H1 (cell line): ENCODE measurements at regions not wholly inside any gene's neighbourhood (a gene's known extent, or its start where the extent isn't known, plus 50 kb on each side); places are given as distances from the start of the nearest gene placed in this dataset.
A peak's percentile ranks its signal among the peaks of the same experiment; 100 is the strongest.

Source experiments
- CTCF ChIA-PET: fragments of 300-600 bp; sonication (Branson Sonifier 250); formaldehyde crosslinking; loops from one replicate; lab custom pipeline; 2021; ENCODE audit not compliant: partially characterized antibody; lab: Charles Lee
- POLR2A ChIA-PET: fragments of 300-600 bp; sonication (Branson Sonifier 250); formaldehyde crosslinking; loops from one replicate; lab custom pipeline; 2021; ENCODE audit warnings: inconsistent platforms; ENCODE audit not compliant: partially characterized antibody; lab: Charles Lee
- DNase-seq, 2 experiments: peaks; one replicate each; pipeline versions ENCODE4 v3.0.0 to v3.0.0-alpha.2; 2010 to 2022; ENCODE audit warnings: low spot score in 2 of 2, low read depth in 1 of 2, mixed read lengths in 1 of 2
- FAIRE-seq: peaks from 2 replicates; lab custom pipeline; 2011; peaks lifted over from hg19 to GRCh38; lab: Jason Lieb, UNC
- H2AFZ ChIP-seq: 2 replicates; pipeline ENCODE4 v1.8.1; 2012; ENCODE audit warnings: low read length, inconsistent platforms
- H2AK5ac ChIP-seq: 2 replicates; pipeline ENCODE4 v1.6.1; 2013; ENCODE audit warnings: low read depth, low read length
- H2BK120ac ChIP-seq: replicated peaks from 2 replicates; pipeline ENCODE3; 2013; ENCODE audit warnings: low read depth, low read length, inconsistent platforms
- H2BK12ac ChIP-seq: 2 replicates; pipeline ENCODE4 v1.6.1; 2013; ENCODE audit warnings: low read depth, low read length
- H2BK15ac ChIP-seq: 2 replicates; pipeline ENCODE4 v1.6.1; 2013; ENCODE audit warnings: low read length
- H2BK20ac ChIP-seq: 2 replicates; pipeline ENCODE4 v1.6.1; 2013; ENCODE audit warnings: low read length
- H2BK5ac ChIP-seq: 2 replicates; pipeline ENCODE4 v1.6.1; 2013; ENCODE audit warnings: low read depth, low read length
- H3K14ac ChIP-seq: 2 replicates; pipeline ENCODE4 v1.6.1; 2013; ENCODE audit warnings: inconsistent platforms; ENCODE audit not compliant: insufficient read length
- H3K18ac ChIP-seq: 2 replicates; pipeline ENCODE4 v1.6.1; 2013; ENCODE audit warnings: low read length; ENCODE audit errors: extremely low read depth
- H3K23ac ChIP-seq: 2 replicates; pipeline ENCODE4 v1.6.1; 2013; ENCODE audit warnings: inconsistent platforms; ENCODE audit not compliant: insufficient read length
- H3K23me2 ChIP-seq: 2 replicates; pipeline ENCODE4 v1.6.1; 2013; ENCODE audit warnings: low read depth, low read length
- H3K27ac ChIP-seq: 2 replicates; pipeline ENCODE4 v1.6.1; 2011; ENCODE audit warnings: low read depth, low read length, inconsistent platforms
- H3K27me3 ChIP-seq, 4 experiments: replicated peaks in 1 of 4; 1 replicate in 1 of 4; 2 replicates in 3 of 4; pipeline versions ENCODE4 v1.6.1 to v1.8.1; 2011 to 2013; ENCODE audit warnings: low read length in 3 of 4, mild to moderate bottlenecking in 3 of 4, inconsistent platforms in 2 of 4, mixed read lengths in 2 of 4, moderate library complexity in 1 of 4; ENCODE audit not compliant: control insufficient read depth in 3 of 4, insufficient read depth in 3 of 4; ENCODE audit errors: extremely low read depth in 1 of 4
- H3K36me3 ChIP-seq, 4 experiments: 2 replicates each; pipeline versions ENCODE4 v1.6.1 to v1.8.1; 2011 to 2013; ENCODE audit warnings: mild to moderate bottlenecking in 4 of 4, low read length in 3 of 4, moderate library complexity in 2 of 4, control low read depth in 1 of 4, inconsistent platforms in 1 of 4; ENCODE audit not compliant: insufficient read depth in 4 of 4, control insufficient read depth in 2 of 4
- H3K4ac ChIP-seq: replicated peaks from 2 replicates; pipeline ENCODE3; 2013; ENCODE audit warnings: low read length, low read depth, mixed read lengths, inconsistent platforms; ENCODE audit not compliant: insufficient read length
- H3K4me1 ChIP-seq, 4 experiments: replicated peaks in 1 of 4; 1 replicate in 1 of 4; 2 replicates in 3 of 4; pipeline versions ENCODE4 v1.6.1 to v1.8.1; 2011 to 2013; ENCODE audit warnings: low read length in 3 of 4, inconsistent platforms in 2 of 4, mixed read lengths in 1 of 4; ENCODE audit not compliant: insufficient read depth in 4 of 4, control insufficient read depth in 3 of 4
- H3K4me2 ChIP-seq, 2 experiments: 2 replicates each; pipeline versions ENCODE4 v1.6.1 to v1.8.1; 2011 to 2013; ENCODE audit warnings: low read depth in 2 of 2, low read length in 2 of 2, control low read depth in 1 of 2, inconsistent platforms in 1 of 2, mild to moderate bottlenecking in 1 of 2; ENCODE audit not compliant: insufficient read depth in 1 of 2
- H3K4me3 ChIP-seq, 4 experiments: fragments of 200-600, 300-600 bp in 1 of 4; sonication (generic), shearing (Covaris generic), sonication (Bioruptor Twin) in 1 of 4; 2 replicates each; pipeline versions ENCODE4 v1.5.1 to v1.8.1; 2011 to 2016; ENCODE audit warnings: low read length in 4 of 4, low read depth in 3 of 4, control low read depth in 2 of 4, inconsistent platforms in 2 of 4, mild to moderate bottlenecking in 2 of 4, mixed read lengths in 1 of 4, moderate library complexity in 1 of 4; ENCODE audit not compliant: insufficient read depth in 2 of 4; ENCODE audit errors: extremely low read depth in 1 of 4
- H3K56ac ChIP-seq: replicated peaks from 2 replicates; pipeline ENCODE3; 2013; ENCODE audit warnings: low read depth, mild to moderate bottlenecking, mixed read lengths, low read length, inconsistent platforms; ENCODE audit not compliant: insufficient read length
- H3K79me1 ChIP-seq: 2 replicates; pipeline ENCODE4 v1.6.1; 2013; ENCODE audit warnings: low read depth, low read length, control low read depth
- H3K79me2 ChIP-seq, 2 experiments: 2 replicates each; pipeline versions ENCODE4 v1.6.1 to v1.8.1; 2012 to 2013; ENCODE audit warnings: low read length in 2 of 2, mild to moderate bottlenecking in 2 of 2, inconsistent platforms in 1 of 2; ENCODE audit not compliant: insufficient read depth in 2 of 2, control insufficient read depth in 1 of 2
- H3K9ac ChIP-seq, 4 experiments: replicated peaks in 1 of 4; 1 replicate in 1 of 4; 2 replicates in 3 of 4; pipeline versions ENCODE4 v1.6.1 to v1.8.1; 2011 to 2013; ENCODE audit warnings: low read depth in 3 of 4, low read length in 3 of 4, control low read depth in 2 of 4, mild to moderate bottlenecking in 2 of 4, moderate library complexity in 2 of 4, inconsistent platforms in 1 of 4; ENCODE audit errors: extremely low read depth in 1 of 4
- H3K9me3 ChIP-seq, 2 experiments: 2 replicates each; pipeline versions ENCODE4 v1.6.1 to v1.8.1; 2012 to 2013; ENCODE audit warnings: mild to moderate bottlenecking in 2 of 2, moderate library complexity in 2 of 2, control low read depth in 1 of 2, inconsistent platforms in 1 of 2, low read depth in 1 of 2, low read length in 1 of 2, mixed read lengths in 1 of 2; ENCODE audit not compliant: insufficient read depth in 2 of 2
- H4K20me1 ChIP-seq, 2 experiments: replicated peaks in 1 of 2; 2 replicates each; pipeline versions ENCODE3 to v1.8.1; 2011 to 2013; ENCODE audit warnings: inconsistent platforms in 2 of 2, low read length in 2 of 2, mild to moderate bottlenecking in 1 of 2; ENCODE audit not compliant: insufficient read depth in 2 of 2, control insufficient read depth in 1 of 2
- H4K5ac ChIP-seq: 2 replicates; pipeline ENCODE4 v1.6.1; 2013; ENCODE audit warnings: low read length, low read depth, mixed read lengths, inconsistent platforms; ENCODE audit not compliant: insufficient read length
- H4K8ac ChIP-seq: 2 replicates; pipeline ENCODE4 v1.8.0; 2013; ENCODE audit warnings: mild to moderate bottlenecking, moderate library complexity, low read length, inconsistent platforms; ENCODE audit not compliant: insufficient read depth; ENCODE audit errors: extremely low read depth
- H4K91ac ChIP-seq: replicated peaks from 2 replicates; pipeline ENCODE3; 2013; ENCODE audit warnings: low read length, mixed read lengths, inconsistent platforms; ENCODE audit not compliant: insufficient read length
- GTF2F1 ChIP-seq: IDR thresholded peaks from 2 replicates; pipeline ENCODE4 v1.6.1; 2012; ENCODE audit warnings: low read depth, low read length, improper control_type of control experiment, borderline replicate concordance
- YY1 ChIP-seq: IDR thresholded peaks from 2 replicates; pipeline ENCODE4 v1.6.1; 2011; ENCODE audit warnings: low read depth, mild to moderate bottlenecking, low read length
- WGBS, 2 experiments: shearing (Covaris generic) in 1 of 2; methylation state at CpG; one replicate each; pipeline versions ENCODE4 v1.1.6 to v1.1.7; 2013 to 2015; ENCODE audit warnings: low lambda C conversion rate in 2 of 2, mixed read lengths in 2 of 2, inconsistent platforms in 1 of 2, low coverage in 1 of 2, missing lambda C conversion rate in 1 of 2; ENCODE audit not compliant: insufficient replicate concordance in 2 of 2, insufficient coverage in 1 of 2, insufficient read length in 1 of 2; ENCODE audit errors: extremely low coverage in 1 of 2, missing lambda C conversion rate in 1 of 2; 5-methylcytosine and 5-hydroxymethylcytosine counted together
- TF ChIP-seq, protein P1 (sequence below): IDR thresholded peaks from 2 replicates; pipeline ENCODE4 v1.6.1; 2012; ENCODE audit warnings: inconsistent platforms
- TF ChIP-seq, protein P2 (sequence below): IDR thresholded peaks from 2 replicates; pipeline ENCODE4 v1.6.1; 2012; ENCODE audit warnings: inconsistent platforms

DNA sequence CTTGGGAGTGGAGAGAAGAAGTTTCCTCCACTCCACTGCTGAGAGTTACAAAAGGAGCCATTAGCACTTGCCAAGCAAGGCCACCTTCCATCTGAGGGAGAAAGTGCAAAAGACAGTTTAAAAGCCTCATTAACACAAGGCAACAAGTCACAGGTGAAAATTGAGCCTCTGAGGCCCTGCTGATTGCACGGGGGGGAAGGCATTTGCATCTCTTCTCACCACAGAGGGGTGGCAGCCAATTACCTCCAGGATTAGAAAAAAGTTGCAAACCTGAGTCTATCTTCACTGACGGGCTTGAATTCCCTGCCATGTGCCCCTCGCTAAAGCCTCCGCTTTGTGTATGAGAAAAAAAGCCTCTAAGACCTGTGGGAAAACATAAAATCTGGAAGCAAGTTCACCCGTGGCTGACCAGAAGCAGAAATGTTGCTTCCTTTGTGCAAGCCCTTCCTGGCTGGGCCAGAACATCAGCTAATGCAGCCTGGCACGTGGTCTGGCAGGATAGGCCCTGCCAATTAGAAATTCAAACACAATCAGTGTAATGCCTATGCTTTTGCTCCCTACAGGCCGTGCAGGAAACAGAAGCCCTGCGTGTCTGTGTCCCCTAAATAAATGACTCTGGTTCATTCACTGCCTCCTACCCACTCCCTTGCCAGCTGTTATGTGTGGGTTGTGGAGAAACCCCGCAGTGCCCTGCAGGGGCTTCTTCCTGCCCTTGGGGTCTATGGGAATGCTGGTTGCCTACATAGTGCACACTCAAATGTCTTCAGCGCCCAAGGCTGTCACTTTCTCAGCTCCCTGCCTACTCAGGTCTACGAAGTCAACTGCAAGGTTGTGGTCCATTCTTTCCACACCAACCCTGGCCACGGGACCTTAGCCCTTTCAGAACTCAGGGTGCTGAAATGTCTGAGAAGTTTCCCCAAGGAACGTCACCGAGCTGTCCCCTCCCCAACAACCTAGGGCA, 150.2 kb downstream of the UQCRFS1 start:
- no peak overlapping the region for H4K5ac ChIP-seq
- H3K9ac ChIP-seq: no peak overlapping the region
- H2BK12ac ChIP-seq: peak overlapping the region; percentile 87; the same call in 1 of the 2 replicates
- H3K4me1 ChIP-seq: peaks cover 1 to 13% (median 8%) of the 10 kb centered on the region in 4 experiments; a peak in 5 of 7 replicates
- no peak overlapping the region for H2BK120ac ChIP-seq
- TF ChIP-seq, protein P1, sequence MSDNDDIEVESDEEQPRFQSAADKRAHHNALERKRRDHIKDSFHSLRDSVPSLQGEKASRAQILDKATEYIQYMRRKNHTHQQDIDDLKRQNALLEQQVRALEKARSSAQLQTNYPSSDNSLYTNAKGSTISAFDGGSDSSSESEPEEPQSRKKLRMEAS: peak; percentile 71
- TF ChIP-seq GTF2F1 (no peak), YY1 (0 out of 2 replicates have a peak, but pooled peaks have one; percentile 41)
- TF ChIP-seq, protein P2, sequence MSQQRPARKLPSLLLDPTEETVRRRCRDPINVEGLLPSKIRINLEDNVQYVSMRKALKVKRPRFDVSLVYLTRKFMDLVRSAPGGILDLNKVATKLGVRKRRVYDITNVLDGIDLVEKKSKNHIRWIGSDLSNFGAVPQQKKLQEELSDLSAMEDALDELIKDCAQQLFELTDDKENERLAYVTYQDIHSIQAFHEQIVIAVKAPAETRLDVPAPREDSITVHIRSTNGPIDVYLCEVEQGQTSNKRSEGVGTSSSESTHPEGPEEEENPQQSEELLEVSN: no peak; the same call in none of the 2 replicates
- H3K18ac ChIP-seq: 0 out of 2 replicates have a peak overlapping the region, but pooled peaks have one; percentile 55
- H3K79me1 ChIP-seq: no peaks in the 10 kb centered on the region
- no peak overlapping the region for H3K4me2 ChIP-seq
- H2BK15ac ChIP-seq: no peak overlapping the region; the same call in 1 of the 2 replicates
- H3K23ac ChIP-seq: no peak overlapping the region
- 64% methylated on average over 13 of the region's 14 CpGs; no CpG with 5 or more reads in 1 of the 2 experiments for WGBS, 2 experiments
- DNase-seq: no peak
- no peak overlapping the region for H3K14ac ChIP-seq
- no peak overlapping the region for H3K56ac ChIP-seq
- H4K8ac ChIP-seq: no peak overlapping the region
- H3K4ac ChIP-seq: no peak overlapping the region
- H2AFZ ChIP-seq: peak overlapping the region; percentile 78; the same call in 1 of the 2 replicates
- no peak overlapping the region for H3K27ac ChIP-seq
- no peak for FAIRE-seq
- CTCF ChIA-PET: interaction anchor here (0.6 to 2.3 kb wide), 4 partner anchors 8 to 894 kb away, joined by 3 to 7 read pairs (median 3); no protein-coding TSS in a partner anchor
- no peaks in the 10 kb centered on the region for H3K9me3 ChIP-seq
- no peaks in the 10 kb centered on the region for H3K23me2 ChIP-seq
- POLR2A ChIA-PET: no interaction called here
- H2AK5ac ChIP-seq: no peak overlapping the region
- no peaks in the 10 kb centered on the region for H4K20me1 ChIP-seq
- H3K79me2 ChIP-seq: no peaks in the 10 kb centered on the region
- no peaks in the 10 kb centered on the region for H3K36me3 ChIP-seq
- peak overlapping the region; percentile 36 for H4K91ac ChIP-seq
- H3K4me3 ChIP-seq: no peak overlapping the region
- H2BK20ac ChIP-seq: no peak overlapping the region
- H3K27me3 ChIP-seq: no peaks in the 10 kb centered on the region
- H2BK5ac ChIP-seq: peak overlapping the region; percentile 35; the same call in 1 of the 2 replicates
